NCI-H2196 (cell line): ENCODE measurements at regions not wholly inside any gene's neighbourhood (a gene's known extent, or its start where the extent isn't known, plus 50 kb on each side); places are given as distances from the start of the nearest gene placed in this dataset.

Experiments
- DNase-seq: peaks from one replicate; lab custom pipeline; 2025; ENCODE audit not compliant: unreplicated experiment; lab: John Stamatoyannopoulos, UW

GRCh38 chr18:60965856-60966255 is 367.4 kb upstream of the CDH20 start:
- DNase-seq, result no peak

DNA sequence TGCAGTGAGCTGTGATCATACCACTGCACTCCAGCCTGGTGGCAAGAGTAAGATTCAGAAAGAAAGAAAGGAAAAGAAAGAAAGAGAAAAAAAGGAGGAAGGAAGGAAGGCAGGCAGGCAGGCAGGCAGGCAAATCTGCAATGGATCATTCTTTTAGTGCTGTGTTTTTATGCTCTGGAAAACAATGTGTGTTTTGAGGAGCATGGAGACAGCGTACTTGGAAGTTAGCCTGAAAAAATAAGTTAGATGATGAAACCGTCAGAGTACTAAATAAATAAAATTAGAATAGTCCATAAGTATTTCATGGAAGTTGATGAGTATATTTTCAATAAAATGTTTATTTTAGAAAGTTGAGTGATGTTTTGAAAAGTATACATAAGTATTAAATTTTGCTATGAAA is 366.4 kb upstream of the CDH20 start:
- DNase-seq, result no peak

GRCh38 chr18:60975420-60975819 is 357.8 kb upstream of the CDH20 start:
- no peak for DNase-seq

DNA sequence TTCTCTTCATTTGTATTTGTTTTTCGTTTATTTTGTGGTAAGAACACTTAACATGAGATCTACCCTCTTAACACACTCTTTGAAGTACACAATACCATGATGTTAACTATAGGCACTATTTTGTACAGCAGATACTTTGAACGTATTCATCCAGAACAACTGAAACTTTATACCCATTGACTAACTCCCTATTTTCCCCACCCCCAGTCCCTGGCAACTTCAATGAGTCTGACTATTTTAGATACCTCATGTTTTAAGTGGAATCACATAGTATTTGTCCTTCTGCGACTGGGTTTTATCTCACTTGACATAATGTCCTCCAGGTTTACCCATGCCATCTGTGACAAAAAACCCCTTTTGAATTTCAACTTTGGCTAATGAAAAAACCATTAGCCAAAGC is 356.3 kb upstream of the CDH20 start:
- no peak for DNase-seq

- no peak for DNase-seq
Measured at GRCh38 chr18:60978338-60978737, 354.9 kb upstream of the CDH20 start.

DNA sequence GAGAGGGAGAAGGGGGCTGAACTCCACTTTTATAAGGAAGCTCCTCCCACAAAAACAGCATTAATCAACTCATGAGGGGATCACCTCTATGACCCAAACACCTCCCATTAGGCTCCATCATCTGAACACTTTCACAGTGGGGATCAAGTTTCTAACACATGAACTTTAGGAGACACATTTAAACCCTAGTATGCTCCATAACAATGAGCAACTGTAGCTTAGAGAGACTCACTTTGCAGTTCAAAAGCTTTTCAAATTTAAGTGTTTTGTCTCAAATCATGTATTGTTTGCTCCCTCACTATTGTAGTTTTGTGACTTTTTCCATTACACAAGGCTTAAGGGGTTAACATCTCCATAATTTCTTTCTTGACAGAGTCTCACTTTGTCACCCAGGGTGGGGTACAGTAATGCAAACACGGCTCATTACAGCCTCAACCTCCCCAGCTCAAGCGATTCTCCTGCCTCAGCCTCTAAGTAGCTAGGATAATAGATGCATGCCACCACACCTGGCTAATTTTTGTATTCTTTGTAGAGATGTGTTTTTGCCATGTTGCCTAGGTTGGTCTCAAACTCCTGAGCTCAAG is 352.7 kb upstream of the CDH20 start:
- no peak for DNase-seq

DNA sequence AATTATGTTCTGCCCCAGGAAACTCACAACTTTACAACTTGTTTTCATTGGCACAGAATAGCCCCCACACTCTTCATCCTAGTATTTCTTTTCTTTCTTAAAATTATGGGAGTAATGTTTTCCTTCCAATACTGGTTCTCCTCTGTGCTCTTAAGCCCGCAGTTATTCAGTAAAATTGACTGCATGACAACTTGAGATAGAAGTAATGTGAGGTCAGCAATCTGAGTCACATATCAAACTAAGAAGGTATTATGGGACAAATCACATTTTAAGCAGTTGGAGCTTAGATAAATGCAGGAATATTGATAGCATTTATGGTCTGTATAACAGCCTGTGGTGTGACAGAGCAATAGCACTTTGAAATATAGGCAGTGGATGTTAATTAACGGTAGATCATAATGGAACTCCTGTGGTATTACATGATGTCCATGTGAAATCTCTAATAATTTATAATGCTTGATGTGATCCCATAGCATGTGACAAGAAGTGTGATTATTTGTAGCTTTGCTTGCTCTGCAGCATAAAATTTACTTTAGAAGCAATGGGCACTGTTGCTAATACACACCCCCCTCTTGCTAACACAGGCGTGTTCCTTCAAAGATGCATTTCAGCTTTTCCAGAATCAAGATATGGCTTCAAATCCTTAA is 351.4 kb upstream of the CDH20 start:
- no peak for DNase-seq

DNA sequence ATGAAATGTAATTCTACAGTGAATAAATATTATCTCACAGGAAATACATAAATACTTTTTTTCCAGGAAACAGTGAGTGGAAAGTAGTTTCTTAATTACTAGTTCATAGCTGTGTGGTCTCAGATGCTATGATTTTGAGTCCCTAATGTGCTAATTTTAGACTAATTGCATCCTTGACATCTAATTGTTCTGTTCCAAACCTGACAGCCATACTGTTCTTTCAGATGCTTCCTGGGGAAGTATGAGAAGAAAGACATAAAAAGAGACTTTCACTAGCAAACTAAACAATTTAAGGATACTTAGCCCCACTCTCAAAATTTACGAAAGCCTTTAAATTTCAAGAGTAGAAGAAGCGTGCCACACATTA is 350.9 kb upstream of the CDH20 start:
- no peak for DNase-seq

DNA sequence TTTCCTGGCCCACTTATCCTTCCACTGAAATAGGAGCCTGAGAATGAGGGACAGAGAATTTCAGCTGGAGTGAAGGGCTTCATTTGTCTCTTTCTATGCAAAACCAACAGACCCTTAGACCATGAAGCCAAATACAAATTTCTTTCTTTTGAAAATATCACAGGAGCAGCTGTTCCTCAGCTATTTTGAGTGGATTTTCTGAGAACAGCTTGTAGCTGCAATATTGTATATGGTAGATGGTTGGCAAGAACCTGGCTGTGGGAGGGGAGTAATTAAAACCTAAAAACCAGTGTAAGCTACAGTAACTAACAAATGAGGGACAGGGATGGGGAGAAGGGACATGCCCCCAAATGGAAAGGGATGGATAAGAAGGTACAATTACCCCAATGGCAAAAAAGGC is 350.3 kb upstream of the CDH20 start:
- DNase-seq, result no peak

DNA sequence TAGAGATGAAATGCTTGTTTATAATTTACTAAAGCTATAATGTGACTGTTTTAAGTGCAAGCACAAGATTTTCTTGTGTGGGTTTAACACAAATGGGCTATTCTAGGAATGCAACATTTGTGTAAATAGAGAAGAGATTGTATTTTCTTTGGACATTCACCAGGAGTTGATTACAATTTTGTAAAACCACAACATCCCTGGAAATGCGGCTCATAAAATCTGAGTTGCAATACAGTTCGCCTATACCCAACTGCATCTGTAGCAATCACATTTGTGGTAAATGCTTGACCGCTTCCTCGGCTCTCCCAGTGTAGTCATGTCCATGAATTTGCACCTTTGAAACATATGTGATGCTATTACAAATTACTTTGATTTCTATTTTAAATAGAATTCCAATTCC is 348.7 kb upstream of the CDH20 start:
- DNase-seq, result no peak

GRCh38 chr18:60987963-60988362 is 345.3 kb upstream of the CDH20 start:
- DNase-seq, result no peak

DNA sequence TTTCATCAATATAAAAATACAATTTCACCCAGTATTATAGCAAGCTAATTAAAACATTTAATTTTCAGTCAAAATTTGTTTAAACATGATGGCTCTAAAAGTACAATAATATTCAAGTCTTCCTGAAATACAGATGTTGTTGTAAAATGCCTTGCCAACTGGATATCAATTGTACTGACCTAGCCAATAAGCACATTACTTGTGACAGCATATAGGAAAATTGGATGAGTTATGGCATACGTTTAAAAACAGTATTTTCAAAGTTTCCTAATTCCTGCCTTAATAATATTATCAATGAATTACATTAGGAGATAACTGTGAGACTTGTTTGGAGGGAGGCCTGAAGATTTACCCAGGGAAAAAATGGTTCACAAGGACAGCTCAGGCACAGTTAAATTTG is 336.9 kb upstream of the CDH20 start:
- DNase-seq, result no peak

- DNase-seq, result no peak
Measured at GRCh38 chr18:60996822-60997221, 336.4 kb upstream of the CDH20 start.

DNA sequence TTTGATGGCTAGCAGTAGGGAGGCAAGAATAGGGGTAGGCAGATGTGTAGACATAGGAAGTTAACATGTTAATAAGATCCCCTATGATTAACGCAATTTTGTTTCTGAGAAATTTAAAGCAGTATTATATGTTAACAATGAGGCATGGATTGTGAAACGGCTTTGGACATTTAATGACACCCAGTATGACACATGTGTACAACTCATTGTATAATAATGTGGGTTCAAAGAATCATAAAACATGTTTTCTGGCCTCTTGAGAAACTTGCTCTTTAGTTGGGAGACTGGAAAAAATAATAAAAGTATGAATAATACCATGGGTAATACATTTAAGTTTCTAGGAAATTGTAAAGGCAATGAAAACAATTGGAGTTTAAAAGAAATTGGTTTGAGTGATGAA is 332.1 kb upstream of the CDH20 start:
- DNase-seq, result no peak

DNA sequence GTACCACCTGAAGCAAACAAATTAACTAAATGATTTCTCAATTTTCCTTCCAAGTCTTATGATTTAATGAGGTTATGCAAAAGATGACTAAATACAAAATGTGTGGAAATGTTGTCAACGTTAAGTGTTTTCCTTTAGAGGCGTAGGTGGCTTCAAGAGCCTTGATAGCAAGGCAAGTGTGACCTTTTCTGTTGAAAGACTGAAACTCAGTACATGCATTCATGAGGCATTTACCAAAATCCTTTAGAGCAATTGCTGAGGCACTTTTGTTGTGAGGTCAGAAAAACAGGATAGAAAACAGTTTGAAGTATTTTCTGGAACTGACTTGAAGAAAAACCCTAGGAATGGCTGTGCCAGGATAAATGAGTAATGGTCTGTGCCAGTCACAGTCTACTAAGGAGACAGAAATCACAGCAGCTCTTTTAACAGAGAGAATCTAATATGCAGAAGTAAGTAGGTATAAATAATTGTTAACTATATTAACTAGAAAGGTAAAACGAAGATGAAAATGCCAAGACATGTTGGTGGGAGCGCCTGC is 326.5 kb upstream of the CDH20 start:
- no peak for DNase-seq

- no peak for DNase-seq
Measured at GRCh38 chr18:61019338-61020301, 313.6 kb upstream of the CDH20 start.

DNA sequence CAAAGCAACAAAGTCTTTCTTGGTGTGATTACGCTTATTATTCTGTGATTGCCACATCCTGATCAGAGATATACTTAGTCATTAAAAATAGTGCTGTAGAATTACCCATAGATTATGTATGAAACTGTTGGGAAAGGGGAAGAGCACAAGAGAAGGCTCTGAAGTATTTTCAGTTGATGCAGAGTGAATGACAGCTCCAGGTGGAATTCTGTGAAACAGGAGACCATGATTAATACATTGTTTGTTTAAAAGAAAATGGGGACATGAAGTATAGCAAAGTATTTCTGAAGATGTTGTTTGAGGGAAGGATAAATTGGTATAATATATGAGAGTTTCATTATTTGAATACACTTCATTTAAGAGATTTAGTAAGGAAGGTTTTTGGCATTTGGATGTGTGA is 307.6 kb upstream of the CDH20 start:
- no peak for DNase-seq

- DNase-seq, result no peak
Measured at GRCh38 chr18:61031626-61032025, 301.6 kb upstream of the CDH20 start.

GRCh38 chr18:61034580-61034979 is 298.6 kb upstream of the CDH20 start:
- no peak for DNase-seq

DNA sequence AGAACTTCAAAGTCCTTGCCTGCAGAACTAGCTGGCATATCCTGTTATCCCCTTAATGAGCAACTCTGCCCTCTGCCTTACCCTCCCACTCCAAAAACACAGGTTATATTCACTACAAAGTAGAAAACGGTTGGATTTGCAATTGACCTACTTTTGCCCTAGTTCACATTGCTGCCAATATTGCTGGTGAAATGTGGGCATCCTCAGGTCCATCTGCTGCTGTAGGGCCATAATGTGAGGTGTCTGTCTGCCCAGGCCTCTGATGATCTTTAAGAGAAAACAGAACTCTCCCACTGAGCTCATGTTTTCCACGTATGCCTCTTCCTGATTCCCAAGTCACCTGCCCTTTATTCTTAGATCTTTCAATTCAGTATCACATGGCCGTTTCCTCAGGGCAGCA is 294.0 kb upstream of the CDH20 start:
- DNase-seq, result no peak

DNA sequence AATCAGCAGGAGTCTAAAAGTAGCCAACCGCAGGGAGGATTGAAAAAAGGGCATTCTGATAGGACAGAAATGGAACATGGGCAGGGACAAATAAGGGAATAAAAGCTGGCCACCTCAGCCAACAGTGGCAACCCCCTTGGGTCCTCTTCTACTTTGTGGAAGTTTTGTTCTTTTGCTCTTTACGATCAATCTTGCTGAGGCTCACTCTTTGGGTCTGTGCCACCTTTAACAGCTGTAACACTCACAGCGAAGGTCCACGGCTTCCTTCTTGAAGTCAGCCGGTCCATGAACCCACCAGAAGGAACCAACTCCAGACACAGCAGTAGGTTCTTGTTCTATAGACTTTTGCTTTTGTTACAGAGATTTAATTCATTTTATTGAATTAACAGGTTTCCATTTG is 285.4 kb upstream of the CDH20 start:
- no peak for DNase-seq

DNA sequence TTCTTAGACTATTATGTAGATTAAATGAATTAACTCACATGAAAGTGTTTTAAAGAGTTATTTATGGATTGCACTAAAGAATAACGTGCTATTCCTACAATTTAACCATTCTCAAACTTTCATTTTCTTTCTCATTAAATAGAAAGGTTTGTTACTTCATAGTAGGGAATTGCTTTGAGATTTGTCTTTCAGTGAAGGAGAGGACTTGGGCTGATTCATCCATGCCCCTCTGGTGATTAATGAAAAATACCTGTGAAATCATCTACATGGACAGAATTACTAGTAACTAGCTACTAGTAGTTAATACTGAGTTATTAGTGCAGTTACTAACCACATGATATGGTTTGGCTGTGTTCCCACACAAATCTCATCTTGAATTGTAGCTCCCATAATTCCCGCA is 275.8 kb upstream of the CDH20 start:
- no peak for DNase-seq
